ENCODE measurements at regions not wholly inside any gene's neighbourhood (a gene's known extent, or its start where the extent isn't known, plus 50 kb on each side); places are given as distances from the start of the nearest gene placed in this dataset.
"Not testable (repeated sequence)": the region's sequence is repeated elsewhere in the genome, so short reads cannot be mapped to it uniquely, and the experiment has no call there.

GRCh38 chr13:75197803-75198202 lies 284.2 kb downstream of the TBC1D4 start:
- H3K9me3 Mint-ChIP-seq, result peaks cover 0 to 1% (median 0%) of the 10 kb centered on the region in 7 donors
- peaks cover 0 to 41% (median 22%) of the 10 kb centered on the region in 3 donors for H3K27me3 Mint-ChIP-seq
- H3K4me1 Mint-ChIP-seq, result no peaks in the 10 kb centered on the region
- H3K27ac Mint-ChIP-seq, result no peak overlapping the region
- no peak for DNase-seq
- H3K36me3 Mint-ChIP-seq, result no peaks in the 10 kb centered on the region
- H3K4me3 Mint-ChIP-seq, result no peak overlapping the region
- ATAC-seq (ENCODE audit: low read depth in 2 of 2), result no peak

- Mint-ChIP-seq H3K27ac (no peak overlapping the region), H3K4me3 (no peak overlapping the region), H3K27me3 (peaks cover 0 to 38% (median 25%) of the 10 kb centered on the region in 3 donors), H3K9me3 (peaks cover 0 to 1% (median 0%) of the 10 kb centered on the region in 7 donors), H3K4me1 (no peaks in the 10 kb centered on the region), H3K36me3 (no peaks in the 10 kb centered on the region)
- no peak for ATAC-seq (ENCODE audit: low read depth in 2 of 2)
- no peak for DNase-seq
Measured at GRCh38 chr13:75196147-75196837, 285.7 kb downstream of the TBC1D4 start.

- Mint-ChIP-seq H3K4me3 (no peak overlapping the region), H3K9me3 (peaks cover 0 to 3% (median 0%) of the 10 kb centered on the region in 7 donors)
Measured at GRCh38 chr13:75195495-75196146, 286.3 kb downstream of the TBC1D4 start.

GRCh38 chr13:75194717-75195462 lies 287.1 kb downstream of the TBC1D4 start:
- ATAC-seq (ENCODE audit: low read depth in 2 of 2) (no peak), DNase-seq (no peak)
- Mint-ChIP-seq H3K4me1 (no peaks in the 10 kb centered on the region), H3K9me3 (peaks cover 0 to 3% (median 0%) of the 10 kb centered on the region in 7 donors), H3K27ac (no peak overlapping the region), H3K4me3 (no peak overlapping the region), H3K36me3 (no peaks in the 10 kb centered on the region), H3K27me3 (peaks cover 0 to 29% (median 23%) of the 10 kb centered on the region in 3 donors)

More at GRCh38 chr13:75195495-75196146, 286.3 kb downstream of the TBC1D4 start:
- H3K4me1 Mint-ChIP-seq, result no peaks in the 10 kb centered on the region
- ATAC-seq (ENCODE audit: low read depth in 2 of 2) (no peak), DNase-seq (no peak)
- H3K27ac Mint-ChIP-seq, result no peak overlapping the region
- peaks cover 0 to 32% (median 25%) of the 10 kb centered on the region in 3 donors for H3K27me3 Mint-ChIP-seq
- H3K36me3 Mint-ChIP-seq, result no peaks in the 10 kb centered on the region

GRCh38 chr13:75186379-75186778 lies 295.6 kb downstream of the TBC1D4 start:
- peaks cover 5 to 11% (median 5%) of the 10 kb centered on the region in 3 donors for H3K27me3 Mint-ChIP-seq
- H3K36me3 Mint-ChIP-seq, result peaks cover 7 to 12% of the 10 kb centered on the region in 2 donors
- H3K4me3 Mint-ChIP-seq, result no peak overlapping the region
- peaks cover 9 to 29% (median 12%) of the 10 kb centered on the region in 7 donors for H3K9me3 Mint-ChIP-seq
- H3K4me1 Mint-ChIP-seq, result no peaks in the 10 kb centered on the region
- H3K27ac Mint-ChIP-seq, result no peak overlapping the region
- no peak for ATAC-seq (ENCODE audit: low read depth in 2 of 2)
- DNase-seq, result no peak

- H3K4me1 Mint-ChIP-seq, result no peaks in the 10 kb centered on the region
- peaks cover 7 to 12% of the 10 kb centered on the region in 2 donors for H3K36me3 Mint-ChIP-seq
- DNase-seq (no peak), ATAC-seq (ENCODE audit: low read depth in 2 of 2) (no peak)
- H3K27ac Mint-ChIP-seq, result no peak overlapping the region
- peaks cover 9 to 26% (median 14%) of the 10 kb centered on the region in 7 donors for H3K9me3 Mint-ChIP-seq
- H3K4me3 Mint-ChIP-seq, result no peak overlapping the region
- peaks cover 5 to 8% (median 5%) of the 10 kb centered on the region in 3 donors for H3K27me3 Mint-ChIP-seq
Measured at GRCh38 chr13:75181906-75182305, 300.1 kb downstream of the TBC1D4 start.

GRCh38 chr13:75180805-75181455 lies 301.0 kb downstream of the TBC1D4 start:
- Mint-ChIP-seq H3K4me1 (no peaks in the 10 kb centered on the region), H3K27ac (no peak overlapping the region), H3K4me3 (no peak overlapping the region), H3K9me3 (peaks cover 9 to 27% (median 16%) of the 10 kb centered on the region in 7 donors), H3K27me3 (peaks cover 5 to 9% (median 5%) of the 10 kb centered on the region in 3 donors), H3K36me3 (peaks cover 7 to 12% of the 10 kb centered on the region in 2 donors)
- no peak for ATAC-seq (ENCODE audit: low read depth in 2 of 2)
- no peak for DNase-seq

- ATAC-seq (ENCODE audit: low read depth in 2 of 2), result no peak
- peaks cover 0 to 7% (median 0%) of the 10 kb centered on the region in 3 donors for H3K27me3 Mint-ChIP-seq
- H3K27ac Mint-ChIP-seq, result no peak overlapping the region
- H3K4me3 Mint-ChIP-seq, result no peak overlapping the region
- H3K9me3 Mint-ChIP-seq, result peaks cover 2 to 15% (median 9%) of the 10 kb centered on the region in 7 donors
- no peaks in the 10 kb centered on the region for H3K36me3 Mint-ChIP-seq
- DNase-seq, result no peak
- H3K4me1 Mint-ChIP-seq, result no peaks in the 10 kb centered on the region
Measured at GRCh38 chr13:75178436-75178835, 303.5 kb downstream of the TBC1D4 start.

- Mint-ChIP-seq H3K4me3 (no peak overlapping the region), H3K27me3 (peaks cover 0 to 7% (median 5%) of the 10 kb centered on the region in 3 donors), H3K27ac (no peak overlapping the region), H3K9me3 (peaks cover 0 to 10% (median 6%) of the 10 kb centered on the region in 7 donors), H3K4me1 (no peaks in the 10 kb centered on the region), H3K36me3 (no peaks in the 10 kb centered on the region)
- ATAC-seq (ENCODE audit: low read depth in 2 of 2), result no peak
- no peak for DNase-seq
Measured at GRCh38 chr13:75175575-75175974, 306.4 kb downstream of the TBC1D4 start.

GRCh38 chr13:75175097-75175496 lies 306.9 kb downstream of the TBC1D4 start:
- not testable (repeated sequence) for H3K27me3 Mint-ChIP-seq; H3K27ac Mint-ChIP-seq; H3K36me3 Mint-ChIP-seq; DNase-seq; H3K4me3 Mint-ChIP-seq; ATAC-seq (ENCODE audit: low read depth in 2 of 2); H3K4me1 Mint-ChIP-seq
- peaks cover 0 to 10% (median 7%) of the 10 kb centered on the region in 7 donors for H3K9me3 Mint-ChIP-seq

- DNase-seq (no peak), ATAC-seq (ENCODE audit: low read depth in 2 of 2) (no peak)
- Mint-ChIP-seq H3K4me3 (no peak overlapping the region), H3K4me1 (no peaks in the 10 kb centered on the region), H3K27me3 (peaks cover 0 to 7% (median 5%) of the 10 kb centered on the region in 3 donors), H3K9me3 (peaks cover 0 to 14% (median 7%) of the 10 kb centered on the region in 7 donors), H3K27ac (no peak overlapping the region), H3K36me3 (no peaks in the 10 kb centered on the region)
Measured at GRCh38 chr13:75174481-75174880, 307.5 kb downstream of the TBC1D4 start.

- H3K9me3 Mint-ChIP-seq, result peaks cover 0 to 14% (median 6%) of the 10 kb centered on the region in 7 donors
- ATAC-seq (ENCODE audit: low read depth in 2 of 2) (no peak), DNase-seq (no peak)
- H3K27ac Mint-ChIP-seq, result no peak overlapping the region
- no peaks in the 10 kb centered on the region for H3K36me3 Mint-ChIP-seq
- no peaks in the 10 kb centered on the region for H3K4me1 Mint-ChIP-seq
- H3K27me3 Mint-ChIP-seq, result peaks cover 0 to 7% (median 5%) of the 10 kb centered on the region in 3 donors
- H3K4me3 Mint-ChIP-seq, result no peak overlapping the region
Measured at GRCh38 chr13:75173457-75174356, 308.3 kb downstream of the TBC1D4 start.
